ENCODE measurements at regions not wholly inside any gene's neighbourhood (a gene's known extent, or its start where the extent isn't known, plus 50 kb on each side); places are given as distances from the start of the nearest gene placed in this dataset.
"Not testable (repeated sequence)": the region's sequence is repeated elsewhere in the genome, so short reads cannot be mapped to it uniquely, and the experiment has no call there.

- no peak for DNase-seq
Measured at GRCh38 chr2:125227843-125228392, 1202.8 kb downstream of the CNTNAP5 start.

- no peak for DNase-seq
Measured at GRCh38 chr2:125240870-125241269, 1215.8 kb downstream of the CNTNAP5 start.

- DNase-seq, result no peak
Measured at GRCh38 chr2:125243074-125243473, 1218.0 kb downstream of the CNTNAP5 start.

- no peak for DNase-seq
Measured at GRCh38 chr2:125254010-125254409, 1228.9 kb downstream of the CNTNAP5 start.

GRCh38 chr2:125259451-125259850 lies 1234.4 kb downstream of the CNTNAP5 start:
- DNase-seq, result no peak

- DNase-seq, result not testable (repeated sequence)
Measured at GRCh38 chr2:125260366-125260930, 1235.4 kb downstream of the CNTNAP5 start.

GRCh38 chr2:125264453-125264852 lies 1239.4 kb downstream of the CNTNAP5 start:
- no peak for DNase-seq

- no peak for DNase-seq
Measured at GRCh38 chr2:125267683-125268082, 1242.6 kb downstream of the CNTNAP5 start.

GRCh38 chr2:125272651-125273050 lies 1247.6 kb downstream of the CNTNAP5 start:
- no peak for DNase-seq

DNA sequence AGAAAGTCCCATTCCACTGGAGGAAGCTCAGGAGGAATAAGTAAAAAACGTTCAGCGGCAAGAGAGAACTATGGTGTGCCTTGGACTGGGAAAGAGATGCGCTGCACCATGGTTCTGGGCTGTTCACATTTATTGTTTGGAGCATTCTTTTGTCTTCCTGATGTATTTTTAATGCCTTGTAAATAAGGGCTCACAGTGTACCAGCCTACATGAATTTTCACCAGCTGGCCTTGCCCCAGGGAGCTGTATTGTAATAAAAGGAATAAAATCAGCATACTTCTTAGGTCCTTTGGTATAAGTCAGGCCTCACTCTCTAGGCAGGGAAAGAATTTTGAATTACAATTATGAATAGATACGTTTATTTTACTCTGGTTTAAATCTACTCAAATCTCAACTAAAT lies 1249.6 kb downstream of the CNTNAP5 start:
- no peak for DNase-seq

DNA sequence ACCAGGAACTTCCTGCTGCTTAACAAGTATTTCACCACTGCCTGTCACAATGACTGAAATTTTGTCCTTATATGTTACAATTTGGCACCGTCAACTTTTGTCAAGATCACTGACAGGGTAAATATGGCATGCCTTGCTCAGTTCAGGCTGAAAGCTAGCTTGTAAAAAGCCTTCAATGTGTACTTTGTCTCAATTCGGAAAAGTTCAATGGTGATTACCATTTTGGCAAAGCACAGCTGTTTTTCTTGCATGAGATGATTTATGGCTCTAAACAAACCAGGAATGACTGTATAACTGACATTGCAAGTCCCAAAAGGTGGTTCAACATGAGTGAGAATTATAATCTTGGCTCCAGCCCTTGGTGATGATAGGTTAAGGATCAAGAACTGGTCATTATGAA lies 1255.2 kb downstream of the CNTNAP5 start:
- DNase-seq, result no peak

DNA sequence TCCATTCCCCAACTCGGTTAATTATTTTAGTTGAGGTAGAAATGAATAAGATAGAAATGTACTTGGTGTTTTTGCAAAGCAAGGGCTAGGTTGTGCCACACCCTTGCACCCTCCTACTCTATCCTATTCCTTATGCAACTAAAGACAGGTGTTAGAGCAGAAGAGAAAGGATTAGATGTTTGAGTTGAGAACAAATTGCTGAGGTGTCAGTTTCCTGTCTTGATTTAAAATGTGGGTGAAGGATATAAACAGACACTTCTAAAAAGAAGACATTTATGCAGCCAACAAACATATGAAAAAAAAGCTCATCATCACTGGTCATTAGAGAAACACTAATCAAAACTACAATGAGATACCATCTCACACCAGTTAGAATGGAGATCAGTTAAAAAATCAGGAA lies 1256.2 kb downstream of the CNTNAP5 start:
- DNase-seq, result no peak

DNA sequence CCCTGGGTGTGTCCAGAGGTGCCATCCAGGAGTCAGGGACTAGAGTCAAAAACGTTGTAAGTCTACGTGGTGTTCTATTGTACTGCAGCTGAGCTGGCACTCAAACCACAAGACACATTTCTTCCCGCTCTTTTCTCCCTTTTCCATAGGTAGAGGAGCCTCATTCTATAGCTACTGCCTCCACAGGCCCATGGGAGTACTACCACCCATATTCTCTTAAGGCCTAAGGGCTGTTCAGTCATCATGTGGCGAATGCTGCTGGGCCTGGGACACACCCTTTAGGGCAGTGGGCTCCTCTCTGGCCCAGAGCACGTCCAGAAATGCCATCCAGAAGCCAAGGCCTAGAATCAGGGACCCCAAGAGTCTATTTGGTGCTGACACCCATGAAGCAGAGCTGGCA lies 1271.7 kb downstream of the CNTNAP5 start:
- DNase-seq, result no peak

GRCh38 chr2:125310657-125311364 lies 1285.7 kb downstream of the CNTNAP5 start:
- DNase-seq, result no peak

- DNase-seq, result no peak
Measured at GRCh38 chr2:125312342-125312741, 1287.3 kb downstream of the CNTNAP5 start.

DNA sequence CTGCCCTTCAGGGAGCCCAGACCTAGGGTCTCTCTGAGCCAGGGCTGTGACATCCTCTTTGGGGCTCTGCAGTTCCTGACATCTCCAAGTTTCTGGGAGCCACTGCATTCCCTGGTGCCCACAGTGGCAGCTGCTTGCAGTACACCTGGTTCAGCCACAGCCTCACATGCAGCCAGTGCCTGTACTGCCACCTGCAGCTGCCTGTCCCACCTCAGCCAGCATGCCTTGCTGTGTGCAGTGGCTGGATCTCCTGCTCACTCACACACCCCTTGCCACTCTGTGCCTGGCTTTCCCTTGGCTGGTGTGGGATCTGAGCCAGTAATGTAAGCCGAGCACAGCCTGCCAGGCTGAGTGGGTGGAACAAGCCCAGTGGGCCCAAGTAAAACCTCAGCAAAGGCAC lies 1288.7 kb downstream of the CNTNAP5 start:
- no peak for DNase-seq

DNA sequence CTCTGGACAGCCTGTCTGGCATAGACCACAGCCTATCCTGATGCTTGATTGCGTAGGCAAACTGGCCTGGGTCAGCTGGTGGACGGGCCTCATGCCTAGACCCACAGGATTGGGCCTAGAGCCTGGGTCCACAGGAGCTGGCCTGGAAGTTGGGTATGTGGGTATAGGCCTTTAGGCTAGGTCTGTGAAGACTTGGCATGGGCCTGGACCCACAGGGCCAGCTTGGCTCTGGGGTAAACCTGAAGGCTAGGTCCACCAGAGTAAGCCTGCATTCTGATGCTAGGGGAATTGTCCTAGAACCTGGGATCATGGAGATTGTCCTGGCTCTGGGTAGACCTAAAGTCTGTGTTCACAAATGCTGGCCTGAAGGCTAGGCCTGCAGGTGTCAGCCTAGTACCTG lies 1293.7 kb downstream of the CNTNAP5 start:
- no peak for DNase-seq

GRCh38 chr2:125324273-125324672 lies 1299.2 kb downstream of the CNTNAP5 start:
- no peak for DNase-seq

- no peak for DNase-seq
Measured at GRCh38 chr2:125330133-125330532, 1305.0 kb downstream of the CNTNAP5 start.

DNA sequence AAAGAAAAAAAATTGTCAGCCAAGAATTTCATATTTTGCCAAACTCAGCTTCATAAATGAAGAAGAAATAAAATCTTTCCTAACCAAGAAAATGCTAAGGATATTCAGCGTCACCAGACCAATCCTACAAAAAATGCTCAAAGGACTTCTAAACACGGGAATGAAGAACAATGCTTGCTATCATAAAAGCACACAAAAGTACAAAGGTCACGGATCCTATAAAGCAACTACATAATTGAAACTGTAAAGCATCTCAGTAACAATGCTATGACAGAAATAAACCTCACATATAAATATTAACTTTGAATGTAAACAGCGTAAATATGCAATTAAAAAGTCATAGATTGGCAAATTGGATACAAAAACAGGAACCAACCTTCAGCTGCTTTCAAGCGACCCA lies 1314.6 kb upstream of the GYPC start:
- DNase-seq, result no peak

GRCh38 chr2:125353542-125353941 lies 1302.4 kb upstream of the GYPC start:
- DNase-seq, result not testable (repeated sequence)

DNA sequence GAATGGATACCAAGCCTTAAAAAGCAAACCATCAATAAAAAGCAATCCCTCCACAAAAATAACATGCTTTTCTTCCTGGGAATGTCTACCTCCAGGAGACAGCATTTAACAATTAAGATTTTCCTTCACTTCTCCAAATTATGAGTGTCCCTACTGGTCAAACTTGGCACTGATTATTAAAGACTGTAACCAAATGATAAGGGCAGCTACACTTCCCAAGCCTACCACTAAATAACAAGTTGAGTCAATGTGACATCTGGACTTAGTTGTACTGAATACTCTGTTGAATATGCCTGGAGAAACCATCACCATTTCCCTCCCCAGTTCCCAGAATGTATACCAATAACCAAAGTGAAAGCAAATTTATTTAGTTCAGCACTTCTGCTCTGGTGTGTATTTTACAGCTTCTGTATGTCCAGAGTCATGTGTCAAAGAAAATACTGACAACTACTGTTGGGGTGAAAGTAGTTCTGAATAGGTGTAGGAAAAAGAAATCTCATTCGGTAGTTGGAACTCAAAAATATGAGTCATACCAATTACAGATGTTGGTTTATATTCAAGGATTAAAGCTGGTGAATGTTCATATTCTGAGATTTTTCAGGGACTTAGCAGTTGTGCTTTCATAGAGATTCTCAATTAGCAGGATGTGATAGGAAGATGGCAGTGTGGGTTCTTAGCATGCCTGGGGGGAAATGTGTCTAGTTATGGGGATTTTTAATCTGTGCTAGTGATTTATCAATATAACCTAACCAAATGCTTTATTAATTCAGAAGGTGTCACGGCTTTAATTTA lies 1291.6 kb upstream of the GYPC start:
- no peak for DNase-seq

DNA sequence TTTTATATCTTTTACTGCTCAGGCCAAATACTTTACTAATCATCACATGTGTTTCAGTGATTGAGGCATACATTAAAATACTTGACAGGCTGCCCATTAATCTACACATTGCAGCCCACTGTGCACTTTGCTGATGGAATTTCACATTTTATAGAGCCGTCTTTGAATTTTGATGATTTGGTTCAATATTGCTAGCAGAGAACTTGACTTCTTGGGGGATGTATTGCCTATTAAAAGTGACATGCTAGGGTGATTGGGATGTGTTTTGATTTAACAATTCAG lies 1291.0 kb upstream of the GYPC start:
- no peak for DNase-seq

- no peak for DNase-seq
Measured at GRCh38 chr2:125371867-125372266, 1284.1 kb upstream of the GYPC start.
